Glomerular visceral epithelial cell (primary cell): ENCODE measurements at regions not wholly inside any gene's neighbourhood (a gene's known extent, or its start where the extent isn't known, plus 50 kb on each side); places are given as distances from the start of the nearest gene placed in this dataset.

ENCODE experiments used
- DNase-seq: peaks from one replicate; pipeline ENCODE4 v3.0.0-alpha.2; 2016; ENCODE audit errors: extremely low spot score

DNA sequence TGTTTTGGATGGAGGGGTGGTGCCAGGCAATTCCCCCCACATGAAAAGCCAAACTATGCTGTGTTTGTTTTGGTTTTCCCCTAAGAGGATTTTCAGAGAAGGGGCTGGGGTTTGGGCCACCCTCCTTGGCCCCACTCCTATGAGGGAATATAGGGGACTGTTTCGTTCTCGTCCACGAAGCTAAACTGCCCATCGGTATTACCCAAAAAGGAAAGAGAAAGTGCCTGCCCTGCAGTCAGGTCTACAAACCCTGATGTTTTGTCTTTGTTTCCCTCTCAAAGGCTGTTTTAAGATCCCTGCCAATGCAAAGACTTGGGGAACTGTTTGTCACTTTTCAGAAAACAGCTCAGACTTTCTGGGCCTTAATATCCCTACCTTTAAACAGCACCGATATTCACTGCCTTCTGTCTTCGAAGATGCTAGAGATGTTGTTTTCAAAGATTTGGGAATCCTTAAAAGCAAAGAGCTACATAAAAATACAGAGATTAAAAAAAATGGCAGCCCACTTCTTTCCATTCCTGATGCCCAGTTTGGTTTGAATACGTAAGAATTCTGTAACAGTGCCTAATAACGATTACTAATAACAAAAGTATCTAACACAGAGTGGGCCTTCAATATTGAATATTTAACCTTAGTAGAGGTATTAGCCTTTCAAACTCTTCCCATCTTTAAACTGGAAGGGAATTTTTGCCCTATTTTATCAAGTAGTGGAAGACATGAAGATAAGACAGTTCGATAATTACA is 518.4 kb downstream of the MED13L start:
- DNase-seq: no peak

GRCh38 chr12:115758183-115758582 is 519.3 kb downstream of the MED13L start:
- no peak for DNase-seq

GRCh38 chr12:115756804-115757203 is 520.7 kb downstream of the MED13L start:
- DNase-seq: no peak

GRCh38 chr12:115756271-115756670 is 521.2 kb downstream of the MED13L start:
- no peak for DNase-seq

DNA sequence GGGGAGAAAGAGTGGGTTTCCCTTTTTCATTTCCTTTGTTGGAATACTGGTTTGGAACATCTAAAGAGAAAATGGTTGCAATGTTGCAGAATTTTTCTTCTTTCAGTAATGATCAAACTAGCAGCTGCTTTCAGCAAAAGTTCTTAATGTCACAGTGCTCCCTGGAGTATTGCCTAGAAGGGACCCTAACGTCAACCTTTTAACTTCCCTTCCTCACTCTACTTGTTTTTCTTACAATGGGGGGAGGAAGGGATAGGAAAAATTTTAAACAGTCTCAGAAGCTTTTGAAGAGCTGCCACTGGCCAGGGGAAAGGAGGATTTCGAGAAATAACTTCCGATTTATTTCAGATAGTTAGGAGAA is 521.8 kb downstream of the MED13L start:
- DNase-seq: no peak

- DNase-seq: no peak
These were observed 522.3 kb downstream of the MED13L start for GRCh38 chr12:115755061-115755724.

- peak; percentile 43 for DNase-seq
These were observed 524.4 kb downstream of the MED13L start for GRCh38 chr12:115752913-115753726.

DNA sequence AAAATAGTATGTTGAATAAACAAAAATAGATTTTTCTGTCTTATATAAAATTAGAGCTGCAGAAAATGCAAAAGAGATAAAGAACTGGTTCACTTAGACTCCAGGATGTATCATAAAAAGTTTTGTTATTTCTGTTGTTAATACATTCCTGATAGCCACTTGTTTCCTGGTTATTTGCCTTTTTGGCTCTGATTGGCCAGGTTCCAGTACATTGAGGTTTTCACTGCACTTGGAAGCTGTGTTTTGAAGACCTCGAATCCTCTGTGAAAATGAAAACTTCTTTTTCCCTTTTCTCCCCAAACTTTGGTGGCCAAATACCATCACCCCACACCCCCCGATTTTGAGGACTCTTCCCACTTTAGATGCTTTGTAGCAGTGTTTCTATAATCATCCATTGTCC is 525.3 kb downstream of the MED13L start:
- DNase-seq: peak; percentile 1

- no peak for DNase-seq
These were observed 527.2 kb downstream of the MED13L start for GRCh38 chr12:115750340-115750739.

GRCh38 chr12:115749071-115749841 is 528.2 kb downstream of the MED13L start:
- DNase-seq: no peak

GRCh38 chr12:115740586-115741155 is 536.8 kb downstream of the MED13L start:
- no peak for DNase-seq

DNA sequence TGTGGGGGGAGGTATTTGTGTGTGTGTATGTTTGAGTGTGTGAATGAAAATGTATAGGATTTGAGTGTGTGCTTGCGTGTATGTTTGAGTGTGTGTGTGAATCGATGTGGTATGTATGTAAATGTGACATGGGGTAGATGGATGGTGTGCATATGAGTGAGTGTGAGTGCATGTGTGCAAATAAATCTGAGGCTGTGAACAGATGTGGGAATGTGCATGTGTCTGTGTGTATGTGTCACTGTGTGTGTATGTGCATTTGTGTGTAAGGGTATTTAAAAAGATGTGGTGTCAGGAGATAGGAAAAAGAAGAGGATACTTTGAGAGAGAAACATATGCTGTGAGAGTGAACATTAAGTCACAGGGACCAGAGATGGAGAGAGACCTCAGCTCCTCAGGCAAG is 539.6 kb downstream of the MED13L start:
- no peak for DNase-seq

DNA sequence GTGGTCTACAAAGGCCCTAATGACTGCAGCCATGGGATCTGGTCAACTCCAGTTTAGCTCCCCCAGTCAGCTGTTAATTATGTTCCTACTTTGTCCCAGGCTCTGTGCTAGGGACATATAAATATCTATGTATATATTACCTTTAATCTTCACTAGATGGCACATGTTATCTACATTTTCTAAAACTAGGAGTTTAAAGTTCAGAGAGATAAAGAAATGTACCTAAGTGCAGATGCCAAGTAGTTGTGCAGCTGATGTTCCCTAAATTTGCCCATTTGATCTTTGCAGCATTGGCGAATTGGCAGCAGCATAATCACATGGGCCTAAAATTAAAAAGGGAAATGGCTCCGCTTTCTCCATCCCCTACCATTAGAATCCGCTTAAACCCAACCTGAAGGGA is 541.1 kb downstream of the MED13L start:
- DNase-seq: no peak

- no peak for DNase-seq
These were observed 546.4 kb downstream of the MED13L start for GRCh38 chr12:115730975-115731541.

- no peak for DNase-seq
These were observed 550.8 kb downstream of the MED13L start for GRCh38 chr12:115726691-115727090.

DNA sequence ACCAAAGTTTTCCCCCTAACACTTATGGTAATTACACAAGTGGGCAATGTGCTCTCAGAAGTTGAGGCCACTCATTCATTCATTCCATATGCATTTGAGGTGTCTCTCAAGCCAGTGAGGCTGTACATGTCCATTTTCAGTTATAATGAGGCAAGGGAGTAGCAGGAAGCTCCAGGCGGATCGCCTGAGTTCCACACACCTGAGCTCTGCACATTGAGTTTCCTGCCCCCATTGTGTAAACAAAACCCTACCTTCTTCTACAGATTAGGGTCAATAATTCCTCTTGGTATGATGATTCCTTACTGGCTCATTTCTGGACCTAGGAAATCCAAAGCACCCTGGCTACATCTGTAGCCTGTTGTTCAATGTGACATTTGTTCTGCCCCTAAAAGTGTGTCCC is 555.3 kb downstream of the MED13L start:
- no peak for DNase-seq

DNA sequence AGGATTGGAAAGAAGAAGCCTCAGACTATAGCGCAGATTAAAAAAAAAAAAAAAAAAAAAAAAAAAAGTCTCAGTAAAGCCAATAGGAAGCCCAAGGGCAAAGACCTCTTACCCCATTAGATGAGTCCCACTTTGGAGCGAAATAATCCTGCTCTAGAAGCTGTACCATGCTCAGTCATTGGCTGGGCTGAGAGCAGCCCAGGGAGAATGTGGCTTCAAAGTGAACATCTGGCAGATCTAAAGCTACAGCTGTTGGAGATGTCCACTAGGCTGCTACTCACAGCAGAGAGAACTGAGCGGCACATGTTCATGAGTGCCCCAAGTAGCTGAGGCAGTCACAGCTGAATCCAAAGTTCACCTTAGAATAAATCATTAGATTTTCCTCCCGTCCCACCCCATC is 560.9 kb downstream of the MED13L start:
- no peak for DNase-seq

DNA sequence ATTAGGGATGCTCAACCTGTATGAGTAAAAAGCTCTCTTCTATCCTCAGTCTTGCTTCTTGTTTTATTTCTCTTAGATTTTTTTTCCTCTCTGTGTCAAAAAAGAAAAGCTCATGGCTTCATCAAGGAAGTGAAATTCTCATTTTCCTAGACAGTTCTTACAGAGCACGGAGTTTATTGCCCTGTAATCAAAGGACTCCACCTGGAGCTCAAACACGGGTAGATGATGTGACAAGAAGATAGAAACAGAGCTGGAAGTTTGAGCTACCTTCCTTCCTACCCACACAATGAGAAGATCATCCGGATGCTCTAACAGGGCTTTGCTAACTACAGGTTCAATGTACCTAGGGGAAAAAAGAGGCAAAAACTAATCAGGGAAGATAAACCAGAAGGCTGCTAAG is 564.8 kb downstream of the MED13L start:
- no peak for DNase-seq

GRCh38 chr12:115710104-115710564 is 567.4 kb downstream of the MED13L start:
- no peak for DNase-seq

- no peak for DNase-seq
These were observed 567.9 kb downstream of the MED13L start for GRCh38 chr12:115709540-115710011.

DNA sequence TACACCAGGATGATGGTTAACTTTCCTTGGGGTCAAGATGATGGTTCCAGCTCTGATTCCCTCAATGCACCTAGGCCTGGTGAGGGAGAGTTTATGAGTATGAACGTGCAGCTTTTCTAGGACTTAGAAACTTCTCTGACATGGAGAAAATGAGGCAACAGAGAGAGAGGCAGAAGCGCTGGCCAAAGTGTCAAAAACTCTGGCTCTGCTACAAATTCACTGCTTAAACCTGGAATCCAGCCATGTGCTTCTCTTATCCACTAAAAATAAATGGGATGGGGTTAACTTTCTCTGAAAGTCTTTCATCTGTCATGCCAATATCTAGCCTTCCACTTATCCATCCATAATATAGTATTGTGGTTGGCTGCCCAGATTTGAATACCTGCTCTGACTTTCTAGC is 568.7 kb downstream of the MED13L start:
- DNase-seq: no peak
